HEK293T (cell line): ENCODE measurements at regions not wholly inside any gene's neighbourhood (a gene's known extent, or its start where the extent isn't known, plus 50 kb on each side); places are given as distances from the start of the nearest gene placed in this dataset.

Experiments
- ARNT ChIP-seq: fragments of 450-650 bp; IDR thresholded peaks from 2 replicates; pipeline ENCODE4 v1.6.1; 2017; ENCODE audit warnings: mild to moderate bottlenecking
- BHLHE40 ChIP-seq: fragments of 450-650 bp; IDR thresholded peaks from 2 replicates; pipeline ENCODE4 v1.6.1; 2016; ENCODE audit warnings: mild to moderate bottlenecking, moderate library complexity, borderline replicate concordance
- CTBP1 ChIP-seq: fragments of 450-650 bp; IDR thresholded peaks from 2 replicates; pipeline ENCODE4 v1.6.1; 2016; ENCODE audit warnings: borderline replicate concordance
- ELF4 ChIP-seq: fragments of 450-650 bp; IDR thresholded peaks from 2 replicates; pipeline ENCODE4 v1.6.1; 2017; ENCODE audit warnings: antibody characterized with exemption
- FOXA1 ChIP-seq: fragments of 450-650 bp; IDR thresholded peaks from 2 replicates; pipeline ENCODE4 v1.6.1; 2016; ENCODE audit warnings: mild to moderate bottlenecking
- FOXK2 ChIP-seq: fragments of 450-650 bp; IDR thresholded peaks from 2 replicates; pipeline ENCODE4 v1.6.1; 2016; ENCODE audit warnings: mild to moderate bottlenecking
- FOXM1 ChIP-seq: fragments of 450-650 bp; IDR thresholded peaks from 2 replicates; pipeline ENCODE4 v1.6.1; 2017; ENCODE audit warnings: mild to moderate bottlenecking, borderline replicate concordance
- HDGF ChIP-seq: fragments of 450-650 bp; IDR thresholded peaks from 2 replicates; pipeline ENCODE4 v1.6.1; 2017; ENCODE audit warnings: antibody characterized with exemption, borderline replicate concordance
- NFRKB ChIP-seq: fragments of 450-650 bp; IDR thresholded peaks from 2 replicates; pipeline ENCODE4 v1.6.1; 2016; ENCODE audit warnings: mild to moderate bottlenecking, moderate library complexity
- PKNOX1 ChIP-seq: fragments of 450-650 bp; IDR thresholded peaks from 2 replicates; pipeline ENCODE4 v1.6.1; 2016
- SP1 ChIP-seq: fragments of 450-650 bp; IDR thresholded peaks from 2 replicates; pipeline ENCODE4 v1.6.1; 2017
- SUZ12 ChIP-seq: fragments of 450-650 bp; IDR thresholded peaks from 2 replicates; pipeline ENCODE4 v1.6.1; 2016; ENCODE audit warnings: mild to moderate bottlenecking
- TARDBP ChIP-seq: fragments of 450-650 bp; IDR thresholded peaks from 2 replicates; pipeline ENCODE4 v1.6.1; 2016

DNA sequence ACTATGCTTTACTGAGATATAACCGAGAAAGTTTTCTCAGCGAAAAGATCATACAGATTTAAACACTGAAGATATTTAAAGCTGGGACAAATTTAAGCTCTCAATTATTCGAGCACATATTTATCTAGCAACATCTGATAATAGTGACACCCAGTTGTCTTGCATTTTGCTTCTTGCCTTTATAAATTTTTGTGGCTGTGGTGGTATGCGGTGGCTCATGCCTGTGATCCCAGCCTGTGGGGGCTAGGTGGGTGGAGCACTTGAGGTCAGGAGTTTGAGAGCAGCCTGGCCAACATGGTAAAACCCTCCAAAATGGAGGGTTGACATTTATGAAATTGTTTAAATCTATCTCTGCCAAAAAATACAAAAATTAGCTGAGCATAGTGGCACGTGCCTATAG lies 312.2 kb downstream of the SPATA17 start:
- no peak for TF ChIP-seq ELF4
- no peak for TF ChIP-seq TARDBP
- TF ChIP-seq CTBP1 = no peak
- no peak for TF ChIP-seq HDGF
- no peak for TF ChIP-seq BHLHE40
- TF ChIP-seq FOXK2 = no peak
- no peak for TF ChIP-seq SP1
- no peak for TF ChIP-seq PKNOX1
- TF ChIP-seq SUZ12 = no peak
- no peak for TF ChIP-seq ARNT
- TF ChIP-seq FOXA1 = no peak
- no peak for TF ChIP-seq FOXM1
- no peak for TF ChIP-seq NFRKB
